IPS-NIHi11 (cell line): ENCODE measurements at regions not wholly inside any gene's neighbourhood (a gene's known extent, or its start where the extent isn't known, plus 50 kb on each side); places are given as distances from the start of the nearest gene placed in this dataset.

Experiments
- DNase-seq: peaks from one replicate; pipeline ENCODE4 v3.0.0; 2012; ENCODE audit warnings: mixed read lengths, low spot score

- no peak for DNase-seq
These were observed 51.7 kb upstream of the SPATS2L start for GRCh38 chr2:200254773-200255172.

- no peak for DNase-seq
These were observed 50.9 kb upstream of the SPATS2L start for GRCh38 chr2:200255549-200255948.
